ENCODE measurements at regions not wholly inside any gene's neighbourhood (a gene's known extent, or its start where the extent isn't known, plus 50 kb on each side); places are given as distances from the start of the nearest gene placed in this dataset.

DNA sequence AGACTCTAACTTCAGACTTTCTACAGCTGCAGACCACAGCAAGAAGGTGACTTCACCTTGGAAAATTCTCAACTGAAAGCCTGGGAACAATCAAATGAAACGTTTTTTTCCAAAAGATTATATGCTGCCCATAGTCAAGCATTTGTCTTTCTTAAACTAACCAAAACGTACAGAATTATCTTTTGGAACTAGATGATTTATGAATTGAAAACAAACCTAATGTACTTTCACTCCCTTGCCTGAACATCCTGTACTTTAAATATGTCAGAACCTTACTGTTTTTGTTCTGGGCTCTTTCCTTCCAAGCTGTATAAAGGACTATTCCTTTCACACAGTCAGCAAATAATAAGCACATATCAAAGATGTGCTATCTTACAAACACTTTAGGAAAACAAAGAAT is 62.4 kb upstream of the TNFAIP3 start:
- TF ChIP-seq, protein P1, sequence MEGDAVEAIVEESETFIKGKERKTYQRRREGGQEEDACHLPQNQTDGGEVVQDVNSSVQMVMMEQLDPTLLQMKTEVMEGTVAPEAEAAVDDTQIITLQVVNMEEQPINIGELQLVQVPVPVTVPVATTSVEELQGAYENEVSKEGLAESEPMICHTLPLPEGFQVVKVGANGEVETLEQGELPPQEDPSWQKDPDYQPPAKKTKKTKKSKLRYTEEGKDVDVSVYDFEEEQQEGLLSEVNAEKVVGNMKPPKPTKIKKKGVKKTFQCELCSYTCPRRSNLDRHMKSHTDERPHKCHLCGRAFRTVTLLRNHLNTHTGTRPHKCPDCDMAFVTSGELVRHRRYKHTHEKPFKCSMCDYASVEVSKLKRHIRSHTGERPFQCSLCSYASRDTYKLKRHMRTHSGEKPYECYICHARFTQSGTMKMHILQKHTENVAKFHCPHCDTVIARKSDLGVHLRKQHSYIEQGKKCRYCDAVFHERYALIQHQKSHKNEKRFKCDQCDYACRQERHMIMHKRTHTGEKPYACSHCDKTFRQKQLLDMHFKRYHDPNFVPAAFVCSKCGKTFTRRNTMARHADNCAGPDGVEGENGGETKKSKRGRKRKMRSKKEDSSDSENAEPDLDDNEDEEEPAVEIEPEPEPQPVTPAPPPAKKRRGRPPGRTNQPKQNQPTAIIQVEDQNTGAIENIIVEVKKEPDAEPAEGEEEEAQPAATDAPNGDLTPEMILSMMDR (IDR thresholded peaks at IDR 0.05; ENCODE audit: low read length), result no peak
- TF ChIP-seq EZH2 (IDR thresholded peaks at IDR 0.05; ENCODE audit: borderline replicate concordance, low read length), result no peak

Data from OCI-LY1 (cell line).